HG03565 (cell line): ENCODE measurements at regions not wholly inside any gene's neighbourhood (a gene's known extent, or its start where the extent isn't known, plus 50 kb on each side); places are given as distances from the start of the nearest gene placed in this dataset.
"Not testable (repeated sequence)": the region's sequence is repeated elsewhere in the genome, so short reads cannot be mapped to it uniquely, and the experiment has no call there.

ENCODE experiments used
- ATAC-seq: cut with Tn5 transposase; IDR thresholded peaks from one replicate; pipeline ENCODE4 v1.9.1; 2021; ENCODE audit warnings: mild to moderate bottlenecking, moderate library complexity; ENCODE audit not compliant: unreplicated experiment

DNA sequence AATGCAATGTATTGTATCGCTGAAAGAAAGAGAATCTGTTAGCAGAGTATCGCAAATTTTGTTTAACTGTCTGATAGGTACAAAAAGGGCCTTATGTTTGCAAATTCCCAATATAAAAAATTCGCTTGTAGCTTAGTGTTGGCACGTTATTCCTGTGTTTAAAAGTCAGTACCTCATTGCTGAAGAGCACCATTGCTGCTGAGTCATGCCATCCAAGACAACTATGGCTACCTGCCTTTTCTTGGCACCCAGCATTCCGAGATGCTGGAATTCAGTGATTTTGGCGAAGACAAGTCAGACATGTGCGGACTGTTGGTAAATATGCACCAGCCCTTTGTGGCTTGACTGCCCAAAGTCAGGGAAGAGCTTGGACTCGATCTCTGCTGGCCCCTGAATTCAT is 149.5 kb upstream of the EEA1 start:
- ATAC-seq = no peak

DNA sequence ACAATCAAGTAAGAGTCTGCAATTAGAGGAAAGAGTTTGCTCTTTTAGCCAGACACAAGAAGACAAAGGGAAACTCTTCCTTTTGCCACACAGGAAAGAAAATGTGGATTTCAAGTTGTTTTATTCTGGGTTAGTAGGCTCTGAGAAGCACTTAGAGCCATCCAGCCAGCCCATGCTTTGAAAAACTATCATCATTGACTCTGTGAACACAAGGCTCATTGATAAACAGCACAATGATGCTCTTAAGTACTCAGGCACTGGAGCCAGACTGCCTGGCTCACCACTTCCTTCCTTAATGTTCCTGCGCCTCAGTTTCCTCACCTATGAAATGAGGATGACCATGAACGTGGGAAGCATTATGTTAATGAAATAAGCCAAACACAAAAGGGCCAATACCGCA is 150.2 kb upstream of the EEA1 start:
- ATAC-seq = no peak

DNA sequence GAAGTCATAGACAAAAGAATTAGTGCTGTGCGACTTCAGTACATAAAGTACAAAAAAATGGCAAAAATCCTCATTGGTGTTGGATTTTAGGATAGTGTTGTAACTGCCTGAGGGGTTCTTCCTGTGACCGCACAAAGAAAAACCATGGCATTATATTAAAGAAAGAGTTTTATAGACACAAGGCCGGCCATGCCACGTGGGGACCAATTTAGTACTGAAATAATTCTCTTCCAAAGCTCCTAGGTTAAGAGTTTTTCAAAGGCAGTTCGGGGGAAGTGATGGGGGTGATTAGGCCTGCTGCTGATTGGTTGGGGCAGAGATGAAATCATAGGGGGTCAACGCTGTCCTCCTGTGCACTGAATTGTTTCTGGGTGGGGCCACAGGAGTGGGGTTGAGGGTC is 150.9 kb upstream of the EEA1 start:
- ATAC-seq = no peak

DNA sequence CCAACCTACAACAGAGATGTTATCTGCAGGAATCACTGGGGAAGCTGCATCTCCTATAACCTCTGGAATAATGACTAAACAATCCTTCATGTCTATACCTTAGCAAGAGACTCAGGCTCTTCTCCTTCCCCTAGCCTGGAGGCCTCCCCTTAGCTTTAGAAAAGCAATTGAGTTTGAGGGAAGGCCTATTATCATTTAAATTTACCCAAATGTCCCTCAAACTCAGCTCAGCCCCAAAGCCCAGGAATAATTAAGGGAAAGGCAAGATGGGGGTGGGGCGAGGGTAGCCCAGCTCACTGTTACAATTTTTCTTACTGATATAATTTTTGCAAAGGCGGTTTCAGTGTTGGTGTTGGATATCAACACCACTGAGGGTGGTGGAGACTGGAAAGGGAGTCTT is 151.4 kb upstream of the EEA1 start:
- no peak for ATAC-seq

DNA sequence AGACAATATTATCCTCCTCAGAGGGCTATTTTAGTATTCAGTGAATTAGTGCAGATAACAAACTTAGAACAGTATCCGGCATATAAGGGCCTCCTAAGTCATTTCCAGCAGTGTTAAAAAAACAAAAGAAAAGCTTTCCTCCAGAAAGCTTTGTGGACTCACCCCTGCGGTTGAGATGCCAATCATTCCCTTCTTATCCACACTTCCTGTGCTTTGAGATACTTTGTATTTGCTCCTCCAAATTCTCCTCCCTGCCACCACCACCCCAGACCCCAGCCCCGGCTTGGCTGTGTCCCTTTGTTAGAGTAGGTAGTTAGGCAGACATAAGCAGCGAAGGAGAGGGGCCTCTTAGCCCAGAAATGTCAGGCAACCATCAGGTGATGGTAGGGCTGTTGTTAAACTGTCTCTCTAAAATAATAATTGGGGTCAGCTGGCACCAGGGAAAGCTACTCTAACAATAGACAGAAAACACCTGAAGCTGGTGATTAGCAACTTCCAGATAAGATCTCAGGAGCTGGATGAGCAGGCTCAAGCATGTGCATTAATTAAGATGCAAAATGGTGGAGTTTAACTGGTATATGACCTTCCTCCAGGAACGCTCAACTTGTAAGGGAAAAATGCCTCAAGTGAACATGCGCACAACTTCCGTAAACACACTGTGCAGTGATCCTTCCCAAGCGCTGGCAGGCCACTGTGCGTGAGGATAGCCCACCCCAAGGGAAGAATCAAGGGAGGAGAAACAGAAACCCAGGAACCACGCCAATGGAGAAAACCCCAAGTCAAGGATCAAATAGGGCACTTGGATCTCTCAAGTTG is 152.1 kb upstream of the EEA1 start:
- no peak for ATAC-seq

DNA sequence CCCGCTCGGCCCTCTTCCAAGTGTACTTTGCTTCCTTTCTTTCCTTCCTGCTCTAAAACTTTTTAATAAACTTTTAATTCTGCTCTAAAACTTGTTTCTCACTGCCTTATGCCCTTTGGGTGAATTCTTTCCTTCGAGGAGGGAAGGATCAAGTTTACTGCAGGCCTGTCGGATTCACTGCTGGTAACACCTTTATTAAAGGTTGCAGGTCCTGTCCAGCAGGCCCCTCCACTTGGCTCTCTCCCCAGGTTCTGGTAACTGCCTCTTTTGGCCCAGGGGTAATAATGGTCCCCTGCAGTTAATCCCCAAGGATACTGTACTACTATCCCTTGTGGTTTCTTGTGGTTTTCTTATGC is 152.7 kb upstream of the EEA1 start:
- no peak for ATAC-seq

DNA sequence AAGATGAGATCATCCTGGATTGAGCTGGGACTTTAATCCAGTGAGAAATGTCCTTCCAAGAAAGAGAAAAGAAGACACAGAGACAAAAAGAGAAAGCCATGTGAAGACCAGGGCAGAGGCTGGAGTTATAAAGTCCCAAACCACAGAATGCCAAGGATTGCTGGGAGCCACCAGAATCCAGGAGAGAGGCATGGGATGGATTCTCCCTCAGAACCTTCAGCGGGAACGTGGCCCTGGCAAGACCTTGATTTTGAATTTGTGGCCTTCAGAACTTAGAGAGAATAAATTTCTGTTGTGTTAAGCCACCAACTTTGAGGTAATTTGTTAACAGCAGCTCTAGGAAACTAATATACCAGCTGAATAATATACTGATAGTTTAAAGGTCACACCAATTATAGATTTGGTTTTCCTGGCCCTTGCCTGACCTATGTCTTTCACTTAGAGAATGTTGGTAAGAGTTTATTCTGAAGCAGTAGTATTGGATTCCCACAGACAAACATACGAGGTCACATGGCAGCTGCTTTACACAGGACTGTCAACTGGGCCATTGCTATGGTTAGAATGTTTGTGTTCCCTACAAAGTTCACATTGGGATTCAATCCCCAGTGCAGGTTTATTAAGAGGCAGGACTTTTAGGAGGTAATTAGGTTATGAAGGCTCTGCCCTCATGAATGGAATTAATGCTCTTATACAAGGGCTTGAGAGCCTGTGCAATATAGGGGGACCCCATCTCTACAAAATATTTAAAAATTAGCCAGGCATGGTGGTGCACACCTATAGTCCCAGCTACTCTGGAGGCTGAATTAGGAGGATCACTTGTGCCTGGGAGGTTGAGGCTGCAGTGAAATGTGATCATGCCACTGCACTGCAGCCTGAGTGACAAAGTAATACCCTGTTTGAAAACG is 156.5 kb upstream of the EEA1 start:
- ATAC-seq = no peak

DNA sequence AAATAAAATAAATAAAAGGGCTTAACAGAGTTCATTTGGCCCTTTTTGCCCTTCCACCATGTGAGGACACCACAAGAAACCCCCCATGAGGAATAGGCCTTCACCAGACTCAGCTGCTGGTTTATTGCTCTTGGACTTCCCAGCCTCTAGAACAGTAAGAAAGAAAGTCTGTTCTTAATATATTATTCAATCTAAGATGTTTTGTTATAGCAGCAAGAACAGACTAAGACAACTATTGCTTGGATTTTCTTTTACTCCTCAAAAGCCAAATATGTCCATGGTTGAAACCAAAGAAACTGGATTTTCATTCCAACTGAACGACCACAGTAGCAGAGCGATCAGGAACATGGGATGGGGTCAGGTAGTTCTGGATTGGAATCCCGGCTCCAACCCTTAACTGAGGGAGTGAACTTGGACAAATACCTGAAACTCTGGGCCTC is 157.2 kb upstream of the EEA1 start:
- no peak for ATAC-seq

DNA sequence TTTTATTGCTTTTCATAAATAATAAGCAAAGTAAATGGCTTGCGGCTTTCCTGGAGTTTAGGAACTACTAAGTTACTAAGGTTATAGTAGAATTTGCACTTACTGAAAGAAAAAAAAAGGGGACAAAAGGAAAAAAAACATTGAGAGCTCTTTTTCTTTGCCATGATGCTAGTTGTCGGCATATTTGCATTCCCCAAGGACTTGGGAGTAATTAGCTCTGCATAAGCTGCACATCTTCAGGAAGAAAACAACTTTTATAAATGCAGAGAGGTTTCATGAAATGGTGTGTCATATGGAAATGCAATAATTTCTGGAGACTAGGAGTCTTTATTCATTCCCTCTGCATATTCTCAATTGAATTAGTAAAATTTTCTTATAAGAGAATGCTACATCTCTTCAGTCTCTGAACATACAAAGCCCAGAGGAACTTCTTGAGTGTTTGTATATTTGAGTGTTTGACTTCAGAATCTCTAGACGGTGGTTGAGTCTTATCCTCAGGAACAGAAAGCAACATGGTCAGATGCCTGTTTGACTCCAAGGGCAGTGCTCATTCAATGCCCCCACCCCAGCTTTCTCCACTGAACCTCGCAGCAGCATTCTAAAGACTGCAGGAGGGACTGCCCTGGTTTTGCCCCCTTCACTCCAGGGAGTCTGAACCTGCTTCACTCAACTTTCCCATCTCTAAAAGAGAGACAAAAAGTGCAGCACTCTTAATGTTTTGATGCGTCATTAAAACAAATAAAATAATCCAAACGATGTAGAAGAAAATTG is 158.9 kb upstream of the EEA1 start:
- no peak for ATAC-seq

DNA sequence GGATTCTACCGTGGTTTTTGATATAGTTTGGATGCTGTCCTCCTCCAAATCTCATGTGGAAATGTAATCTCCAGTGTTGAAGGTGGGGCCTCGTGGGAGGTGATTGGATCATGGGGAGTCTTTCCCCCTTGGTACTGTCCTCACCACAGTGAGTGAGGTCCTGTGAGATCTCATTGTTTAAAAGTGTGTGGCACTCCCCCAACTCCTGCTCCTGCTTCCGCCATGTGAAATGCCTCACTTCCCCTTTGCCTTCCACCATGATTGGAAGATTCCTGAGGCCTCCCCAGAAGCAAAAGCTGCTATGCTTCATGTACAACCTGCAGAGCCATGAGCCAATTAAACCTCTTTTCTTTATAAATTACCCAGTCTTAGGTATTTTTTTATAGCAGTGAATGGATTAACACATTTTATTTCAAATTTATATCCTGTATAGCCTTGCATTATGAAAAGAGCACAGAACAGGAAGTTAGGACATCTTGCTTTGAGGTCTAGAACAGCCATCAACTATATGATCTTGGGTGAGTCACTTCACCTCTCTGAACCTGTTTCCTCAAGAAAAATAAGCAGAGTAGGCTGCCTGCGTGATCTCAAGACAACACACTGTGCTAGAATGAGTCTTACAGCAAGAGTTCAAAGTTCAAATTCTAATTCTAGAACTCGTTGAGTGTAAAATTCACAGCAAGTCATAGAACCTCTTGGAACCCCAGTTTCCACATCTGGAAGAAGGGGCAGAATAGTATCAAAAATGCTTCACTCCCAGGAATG is 160.9 kb upstream of the EEA1 start:
- ATAC-seq = no peak

DNA sequence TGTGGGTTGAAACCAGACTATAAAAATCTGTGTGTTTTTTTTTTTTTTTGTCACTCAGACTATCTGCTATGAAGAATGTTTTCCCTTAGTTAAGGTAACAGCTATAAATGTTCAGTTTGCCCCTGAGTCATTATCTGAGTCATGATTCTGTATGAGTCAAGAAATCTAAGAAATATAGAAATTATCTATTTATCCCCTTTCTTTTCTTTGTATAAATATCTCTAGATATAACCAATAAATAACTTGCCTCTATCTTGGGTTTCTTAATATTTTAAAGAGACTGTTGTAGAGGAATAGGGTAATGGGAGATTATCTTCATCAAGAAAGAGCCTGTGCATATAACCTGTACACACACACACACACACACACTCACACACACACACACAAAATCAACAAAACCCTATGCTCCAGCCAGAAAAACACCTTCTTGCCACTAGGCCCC is 161.7 kb upstream of the EEA1 start:
- no peak for ATAC-seq

DNA sequence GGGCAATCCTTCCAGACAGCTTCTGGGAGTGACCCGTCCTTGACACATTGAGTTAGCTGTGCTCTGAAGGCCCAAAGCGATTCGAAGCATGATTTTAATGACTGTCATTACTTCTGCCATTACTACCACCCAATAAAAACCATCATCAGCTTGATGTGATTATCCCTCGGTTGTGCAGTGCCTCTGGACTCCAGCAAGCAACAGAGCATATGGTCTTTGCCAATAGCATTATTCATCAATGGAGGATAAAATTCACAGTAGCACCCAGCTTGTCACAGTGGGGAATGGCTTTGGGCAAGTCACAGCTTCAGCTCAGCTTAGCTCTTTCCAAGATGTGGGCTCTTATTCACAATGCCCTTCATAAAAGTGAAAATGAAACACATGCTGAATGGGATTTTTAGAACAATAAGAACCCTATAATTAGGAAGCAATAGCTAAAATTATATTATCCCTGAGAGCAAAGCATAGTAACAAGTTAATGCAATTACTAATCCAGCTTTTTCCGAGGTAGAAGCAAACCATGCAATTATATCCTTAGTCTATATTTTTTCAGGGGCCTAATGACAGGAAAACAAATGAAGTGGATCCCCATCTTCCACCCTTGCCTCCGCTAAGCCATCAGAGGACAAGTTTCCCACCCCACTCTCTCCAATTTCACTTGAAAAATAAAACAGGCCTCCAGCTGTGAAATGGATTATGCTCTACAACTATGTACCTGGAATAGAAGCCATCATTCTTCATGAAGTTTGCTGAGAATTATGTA is 163.0 kb upstream of the EEA1 start:
- ATAC-seq = no peak

DNA sequence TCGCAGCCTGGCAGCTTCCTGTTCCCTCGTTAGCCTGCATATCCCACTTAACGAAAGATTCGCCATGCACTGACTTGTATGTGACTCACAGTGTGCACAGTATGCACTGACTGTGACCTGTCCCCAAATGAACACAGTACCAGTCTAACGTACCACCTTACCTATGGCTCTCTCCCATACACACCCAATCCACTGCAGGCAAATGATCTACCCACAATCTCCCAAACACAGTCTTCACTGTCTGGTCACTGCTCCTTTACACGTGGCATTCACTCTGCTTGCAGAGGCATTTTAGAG is 163.5 kb upstream of the EEA1 start:
- ATAC-seq = no peak

DNA sequence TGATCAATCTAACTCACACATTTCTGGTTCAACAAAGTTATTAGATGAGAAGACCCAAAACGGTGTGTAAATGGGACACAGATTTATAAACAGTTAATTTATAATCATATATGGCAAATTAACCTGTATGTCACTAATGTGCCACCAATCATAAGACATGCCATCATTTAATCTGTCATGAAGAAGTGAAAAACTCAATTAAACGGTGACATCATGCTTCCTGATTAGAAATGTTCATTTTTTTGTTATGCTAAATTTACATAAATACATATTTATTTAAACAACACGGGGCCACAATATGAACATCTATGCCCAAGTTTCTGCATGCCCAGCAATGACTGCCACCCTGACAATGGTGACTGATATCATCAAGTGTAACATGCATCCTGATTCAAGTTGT is 164.1 kb upstream of the EEA1 start:
- ATAC-seq = no peak

DNA sequence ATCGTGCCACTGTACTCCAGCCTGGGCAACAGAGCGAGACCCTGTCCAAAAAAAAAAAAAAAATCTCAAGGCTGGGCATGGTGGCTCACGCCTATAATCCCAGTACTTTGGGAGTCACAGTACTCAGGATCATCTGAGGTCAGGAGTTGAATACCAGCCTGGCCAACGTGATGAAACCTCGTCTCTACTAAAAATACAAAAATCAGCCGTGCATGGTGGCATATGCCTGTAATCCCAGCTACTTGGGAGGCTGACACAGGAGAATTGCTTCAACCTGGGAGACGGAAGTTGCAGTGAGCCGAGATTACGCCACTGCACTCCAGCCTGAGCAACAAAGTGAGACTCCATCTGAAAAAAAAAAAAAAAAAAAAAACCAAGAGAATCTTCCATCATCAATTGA is 165.1 kb upstream of the EEA1 start:
- ATAC-seq = not testable (repeated sequence)

DNA sequence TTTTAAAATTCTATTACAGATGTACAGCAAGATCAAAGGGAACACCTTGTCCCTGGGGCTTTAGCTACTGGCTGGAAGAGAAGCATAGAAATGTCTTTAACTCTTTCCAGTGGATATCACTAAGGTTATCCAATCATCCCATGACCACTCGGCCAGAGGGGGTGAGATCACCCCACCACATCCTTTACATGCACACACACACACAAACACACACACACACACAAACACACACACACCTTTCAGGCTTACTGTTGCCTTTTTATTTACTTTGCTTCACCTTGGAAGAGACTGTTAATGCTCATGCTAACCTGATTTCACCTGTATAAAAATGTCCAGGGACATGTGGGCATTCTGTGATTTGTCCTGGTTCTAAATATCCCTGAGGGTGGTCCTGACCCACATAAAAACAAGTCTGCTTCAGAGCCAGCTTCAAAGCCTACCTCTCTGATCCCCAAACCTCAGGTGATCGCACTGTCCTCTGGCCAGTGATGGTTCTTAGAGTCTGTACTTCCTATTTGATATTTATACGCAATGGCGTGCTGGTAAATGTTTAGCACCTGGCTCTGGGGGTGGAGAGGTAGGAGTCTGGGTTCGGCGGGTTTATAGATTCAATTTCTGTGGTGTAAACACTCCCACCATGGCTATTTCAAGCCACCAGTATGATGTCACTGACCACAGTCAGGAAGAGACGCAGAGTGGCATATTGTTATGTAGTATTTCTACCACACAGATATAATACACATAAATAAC is 166.1 kb upstream of the EEA1 start:
- peak; percentile 80 for ATAC-seq

DNA sequence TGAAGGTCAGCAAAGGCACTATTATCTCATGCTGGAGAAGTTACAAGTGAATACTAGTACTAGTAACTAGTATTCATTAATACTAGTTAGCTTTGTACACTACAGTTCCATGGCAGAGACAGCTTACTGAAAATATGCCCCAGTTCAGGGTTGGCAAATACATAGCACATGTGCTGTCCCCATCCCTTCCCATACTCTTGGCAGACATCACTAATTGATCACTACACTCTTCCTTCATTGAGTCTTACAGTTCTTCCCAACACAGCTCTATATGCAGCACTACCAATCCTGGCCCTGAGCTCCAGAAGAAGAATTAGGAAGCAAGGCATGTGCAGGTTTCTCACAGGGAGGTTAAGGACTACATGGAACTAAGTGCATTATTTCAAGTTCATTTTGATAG is 168.3 kb upstream of the EEA1 start:
- no peak for ATAC-seq

DNA sequence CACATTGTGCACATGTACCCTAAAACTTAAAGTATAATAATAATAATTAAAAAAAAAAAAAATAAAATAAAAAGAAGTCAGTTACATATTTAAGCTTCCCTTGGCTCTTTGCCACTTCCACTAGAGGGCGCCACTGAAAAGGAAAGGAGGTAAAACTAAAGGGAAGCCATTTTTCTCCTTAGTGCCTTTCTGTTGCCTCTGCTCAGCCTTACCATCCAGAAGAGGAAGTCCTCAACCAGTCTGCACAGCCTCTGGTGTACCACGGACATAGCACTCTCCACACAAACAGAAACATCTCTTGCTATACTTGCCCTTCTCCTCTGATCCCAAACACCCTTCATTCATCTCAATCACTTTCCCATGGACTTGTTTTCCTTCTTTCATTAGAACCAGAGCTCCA is 169.0 kb upstream of the EEA1 start:
- no peak for ATAC-seq

DNA sequence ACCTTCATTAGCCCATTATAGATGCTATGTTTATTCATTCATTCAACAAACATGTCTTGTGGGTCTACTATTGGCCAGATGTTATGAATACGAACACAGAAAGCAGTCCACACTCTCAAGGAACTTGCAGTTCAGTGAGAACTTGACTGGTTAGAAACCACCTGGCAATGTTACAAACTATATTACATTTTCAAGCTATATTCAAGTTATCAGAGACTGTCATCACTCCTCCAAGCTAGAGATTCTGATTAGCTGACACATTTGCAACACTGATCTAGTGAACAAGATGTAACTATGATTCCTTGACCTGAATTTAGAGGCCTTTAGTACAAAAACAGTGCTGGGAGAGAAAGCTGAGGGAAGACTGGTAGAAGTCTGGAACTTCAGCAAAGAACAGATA is 170.7 kb upstream of the EEA1 start:
- no peak for ATAC-seq
